H9 (cell line): ENCODE measurements at regions not wholly inside any gene's neighbourhood (a gene's known extent, or its start where the extent isn't known, plus 50 kb on each side); places are given as distances from the start of the nearest gene placed in this dataset.

Experiments used
- DNase-seq: peaks from one replicate; pipeline ENCODE4 v3.0.0-alpha.2; 2017
- H2AFZ ChIP-seq: one replicate; pipeline ENCODE4 v1.6.1; 2013; ENCODE audit warnings: mild to moderate bottlenecking, low read length, control low read depth, moderate library complexity
- H2AK5ac ChIP-seq: 2 replicates; pipeline ENCODE4 v1.6.1; 2013; ENCODE audit warnings: low read length, control low read depth, mixed read lengths; ENCODE audit not compliant: insufficient read length
- H2BK120ac ChIP-seq: one replicate; pipeline ENCODE4 v1.6.1; 2013; ENCODE audit warnings: low read depth, mild to moderate bottlenecking, low read length, control low read depth, inconsistent platforms; ENCODE audit not compliant: poor library complexity, severe bottlenecking
- H2BK12ac ChIP-seq: 2 replicates; pipeline ENCODE4 v1.6.1; 2013; ENCODE audit warnings: low read length, control low read depth, mixed read lengths, low read depth; ENCODE audit not compliant: insufficient read length
- H2BK15ac ChIP-seq: 2 replicates; pipeline ENCODE4 v1.6.1; 2013; ENCODE audit warnings: low read depth, low read length, control low read depth
- H2BK20ac ChIP-seq: one replicate; pipeline ENCODE4 v1.6.1; 2013; ENCODE audit warnings: low read depth, mild to moderate bottlenecking, low read length, control low read depth, inconsistent platforms; ENCODE audit not compliant: poor library complexity, severe bottlenecking
- H2BK5ac ChIP-seq: 2 replicates; pipeline ENCODE4 v1.6.1; 2013; ENCODE audit warnings: low read length, control low read depth, mixed read lengths; ENCODE audit not compliant: insufficient read length
- H3K14ac ChIP-seq: 2 replicates; pipeline ENCODE4 v1.6.1; 2013; ENCODE audit warnings: low read length, control low read depth; ENCODE audit not compliant: insufficient read depth
- H3K18ac ChIP-seq: 2 replicates; pipeline ENCODE4 v1.6.1; 2013; ENCODE audit warnings: low read depth, mild to moderate bottlenecking, mixed read lengths, low read length, control low read depth; ENCODE audit not compliant: insufficient read length
- H3K23ac ChIP-seq: 2 replicates; pipeline ENCODE4 v1.6.1; 2013; ENCODE audit warnings: low read length, control low read depth, mixed read lengths, low read depth; ENCODE audit not compliant: insufficient read length
- H3K23me2 ChIP-seq: 2 replicates; pipeline ENCODE4 v1.6.1; 2013; ENCODE audit warnings: low read depth, mild to moderate bottlenecking, mixed read lengths, low read length, control low read depth; ENCODE audit not compliant: insufficient read length, poor library complexity, severe bottlenecking
- H3K27ac ChIP-seq: 2 replicates; pipeline ENCODE4 v1.5.1; 2013; ENCODE audit warnings: low read length, control low read depth, mixed read lengths, low read depth; ENCODE audit not compliant: insufficient read length
- H3K27me3 ChIP-seq: 2 replicates; pipeline ENCODE4 v1.6.1; 2013; ENCODE audit warnings: low read length, control low read depth, inconsistent platforms; ENCODE audit not compliant: insufficient read depth
- H3K4ac ChIP-seq: 2 replicates; pipeline ENCODE4 v1.6.1; 2013; ENCODE audit warnings: low read depth, mild to moderate bottlenecking, control low read depth, inconsistent platforms, low read length, moderate library complexity
- H3K4me1 ChIP-seq: 2 replicates; pipeline ENCODE4 v1.6.1; 2013; ENCODE audit warnings: low read length, control low read depth, inconsistent platforms; ENCODE audit not compliant: insufficient read depth
- H3K4me2 ChIP-seq: 2 replicates; pipeline ENCODE4 v1.6.1; 2013; ENCODE audit warnings: low read length, control low read depth, mixed read lengths; ENCODE audit not compliant: insufficient read length, insufficient read depth
- H3K56ac ChIP-seq: 2 replicates; pipeline ENCODE4 v1.6.1; 2013; ENCODE audit warnings: low read depth, mild to moderate bottlenecking, mixed read lengths, low read length, control low read depth; ENCODE audit not compliant: insufficient read length
- H3K79me1 ChIP-seq: 2 replicates; pipeline ENCODE4 v1.6.1; 2013; ENCODE audit warnings: low read depth, mild to moderate bottlenecking, moderate library complexity, low read length, control low read depth, inconsistent platforms; ENCODE audit not compliant: insufficient read depth, poor library complexity, severe bottlenecking
- H3K79me2 ChIP-seq: 2 replicates; pipeline ENCODE4 v1.6.1; 2013; ENCODE audit warnings: low read length, control low read depth, inconsistent platforms; ENCODE audit not compliant: insufficient read depth
- H3K9ac ChIP-seq: 2 replicates; pipeline ENCODE4 v1.6.1; 2013; ENCODE audit warnings: low read length, control low read depth, mixed read lengths; ENCODE audit not compliant: insufficient read length; ENCODE audit errors: extremely low read depth
- H3K9me3 ChIP-seq: one replicate; pipeline ENCODE4 v1.6.1; 2013; ENCODE audit warnings: low read depth, low read length, inconsistent platforms; ENCODE audit not compliant: control insufficient read depth
- H3T11ph ChIP-seq: one replicate; pipeline ENCODE4 v1.6.1; 2013; ENCODE audit warnings: mild to moderate bottlenecking, low read length, control low read depth, inconsistent platforms
- H4K20me1 ChIP-seq: one replicate; pipeline ENCODE4 v1.6.1; 2013; ENCODE audit not compliant: control insufficient read depth, insufficient read length, insufficient read depth
- H4K5ac ChIP-seq: 2 replicates; pipeline ENCODE4 v1.6.1; 2013; ENCODE audit warnings: low read depth, mild to moderate bottlenecking, mixed read lengths, low read length, control low read depth; ENCODE audit not compliant: insufficient read length
- H4K8ac ChIP-seq: replicated peaks from 2 replicates; pipeline ENCODE4 v1.6.1; 2013; ENCODE audit warnings: low read length, control low read depth, mixed read lengths, low read depth; ENCODE audit not compliant: insufficient read length
- H4K91ac ChIP-seq: 2 replicates; pipeline ENCODE4 v1.6.1; 2013; ENCODE audit warnings: low read depth, mild to moderate bottlenecking, moderate library complexity, mixed read lengths, low read length, control low read depth; ENCODE audit not compliant: insufficient read length
- H3K27ac Mint-ChIP-seq, 3 experiments: 2 replicates in 2 of 3; 3 replicates in 1 of 3; pipeline ENCODE4 v1.8.0; 2020 to 2021; ENCODE audit warnings: mixed read lengths in 3 of 3, mild to moderate bottlenecking in 1 of 3, moderate library complexity in 1 of 3
- H3K27me3 Mint-ChIP-seq: 2 replicates; pipeline ENCODE4 v1.8.0; 2021; ENCODE audit warnings: low read depth, mild to moderate bottlenecking, moderate library complexity, mixed read lengths
- H3K36me3 Mint-ChIP-seq, 3 experiments: 2 replicates in 2 of 3; 3 replicates in 1 of 3; pipeline ENCODE4 v1.8.0; 2020 to 2021; ENCODE audit warnings: low read depth in 3 of 3, mixed read lengths in 3 of 3; ENCODE audit not compliant: insufficient read depth in 1 of 3
- H3K4me1 Mint-ChIP-seq, 2 experiments: 2 replicates each; pipeline ENCODE4 v1.8.0; 2020; ENCODE audit warnings: mixed read lengths in 2 of 2
- H3K4me3 Mint-ChIP-seq, 2 experiments: 2 replicates in 1 of 2; 3 replicates in 1 of 2; pipeline ENCODE4 v1.8.0; 2020 to 2021; ENCODE audit warnings: mild to moderate bottlenecking in 2 of 2, mixed read lengths in 2 of 2, moderate library complexity in 1 of 2
- H3K9me3 Mint-ChIP-seq, 2 experiments: 2 replicates in 1 of 2; 3 replicates in 1 of 2; pipeline ENCODE4 v1.8.0; 2020; ENCODE audit warnings: mild to moderate bottlenecking in 2 of 2, mixed read lengths in 2 of 2, moderate library complexity in 1 of 2
- CTCF ChIP-seq: fragments of 200-600 bp; sonication (generic); conservative IDR thresholded peaks from 3 replicates; pipeline ENCODE4 v1.8.0; 2021; ENCODE audit warnings: antibody characterized with exemption, mild to moderate bottlenecking
- WGBS: extraction: QIAGEN DNeasy Blood & Tissue Kit; methylation state at CpG from one replicate; pipeline ENCODE4 v1.1.7; 2013; ENCODE audit warnings: missing lambda C conversion rate, low lambda C conversion rate, mixed read lengths; ENCODE audit not compliant: insufficient read length; ENCODE audit errors: extremely low coverage; 5-methylcytosine and 5-hydroxymethylcytosine counted together

- no peaks in the 10 kb centered on the region for H3K27me3 ChIP-seq
- H3K4me2 ChIP-seq, result no peak overlapping the region
- no peaks in the 10 kb centered on the region for H3K79me1 ChIP-seq
- no peaks in the 10 kb centered on the region for H3K4me1 ChIP-seq
- Mint-ChIP-seq H3K27me3 (peaks cover 11% of the 10 kb centered on the region), H3K27ac (no peak overlapping the region; a peak in 1 of 7 replicates), H3K9me3 (peaks cover 3 to 5% of the 10 kb centered on the region in 2 experiments; a peak in 3 of 5 replicates), H3K4me1 (peaks cover 4 to 6% of the 10 kb centered on the region in 2 experiments; a peak in 2 of 4 replicates), H3K36me3 (peaks cover 0 to 2% (median 0%) of the 10 kb centered on the region in 3 experiments; a peak in 2 of 7 replicates), H3K4me3 (no peak overlapping the region)
- no peaks in the 10 kb centered on the region for H4K20me1 ChIP-seq
- H3K9ac ChIP-seq, result no peak overlapping the region
- no peak overlapping the region for H4K8ac ChIP-seq
- no peak overlapping the region for H2BK120ac ChIP-seq
- WGBS, result no CpG with 5 or more reads among the region's 15 CpGs
- no peak overlapping the region for H3K56ac ChIP-seq
- H3K23ac ChIP-seq, result no peak overlapping the region
- H3K79me2 ChIP-seq, result no peaks in the 10 kb centered on the region
- H4K5ac ChIP-seq, result no peak overlapping the region
- H3K27ac ChIP-seq, result no peak overlapping the region
- no peak overlapping the region for H2BK5ac ChIP-seq
- no peak overlapping the region for H2AK5ac ChIP-seq
- H3K4ac ChIP-seq, result no peak overlapping the region
- no peak overlapping the region for H2BK15ac ChIP-seq
- H2BK20ac ChIP-seq, result no peak overlapping the region
- H3K14ac ChIP-seq, result no peak overlapping the region
- no peak overlapping the region for H2AFZ ChIP-seq
- no peak for DNase-seq
- TF ChIP-seq CTCF, result no peak
- no peak overlapping the region for H3T11ph ChIP-seq
- H3K18ac ChIP-seq, result no peak overlapping the region
- no peaks in the 10 kb centered on the region for H3K23me2 ChIP-seq
- H4K91ac ChIP-seq, result no peak overlapping the region
- no peak overlapping the region for H2BK12ac ChIP-seq
- no peaks in the 10 kb centered on the region for H3K9me3 ChIP-seq
Measured at GRCh38 chr22:49365191-49365837, 462.4 kb downstream of the BRD1 start.
